Activated naive CD4-positive, alpha-beta T cell treated with anti-CD3 and anti-CD28 coated beads, Interleukin-2, amount 10 ng/mL, durations not matched to agents 7 days and 5 days (primary cell): ENCODE measurements at regions not wholly inside any gene's neighbourhood (a gene's known extent, or its start where the extent isn't known, plus 50 kb on each side); places are given as distances from the start of the nearest gene placed in this dataset.

ENCODE experiments used
- CTCF ChIA-PET: fragments of 350-600 bp; sonication (Branson Sonifier 250); formaldehyde crosslinking; loops from one replicate; lab custom pipeline; 2021; ENCODE audit warnings: antibody characterized with exemption; lab: Charles Lee
- DNase-seq: peaks from one replicate; pipeline ENCODE4 v3.0.0-alpha.2; 2020
- H3K27ac Mint-ChIP-seq: one replicate; pipeline ENCODE4 v1.8.0; 2021; ENCODE audit warnings: mild to moderate bottlenecking, moderate library complexity, mixed read lengths
- H3K27me3 Mint-ChIP-seq: one replicate; pipeline ENCODE4 v1.8.0; 2021; ENCODE audit warnings: mild to moderate bottlenecking, mixed read lengths
- H3K36me3 Mint-ChIP-seq: one replicate; pipeline ENCODE4 v1.8.0; 2021; ENCODE audit warnings: mixed read lengths
- H3K4me1 Mint-ChIP-seq: one replicate; pipeline ENCODE4 v1.8.0; 2021; ENCODE audit warnings: mixed read lengths
- H3K4me3 Mint-ChIP-seq: one replicate; pipeline ENCODE4 v1.8.0; 2021; ENCODE audit warnings: mild to moderate bottlenecking, moderate library complexity, mixed read lengths
- H3K9me3 Mint-ChIP-seq: one replicate; pipeline ENCODE4 v1.8.0; 2021; ENCODE audit warnings: mixed read lengths

GRCh38 chr1:106266786-106267185 lies 789.7 kb upstream of the PRMT6 start:
- Mint-ChIP-seq H3K4me1 (no peaks in the 10 kb centered on the region), H3K9me3 (peaks cover 8% of the 10 kb centered on the region), H3K27me3 (no peaks in the 10 kb centered on the region), H3K4me3 (no peak overlapping the region), H3K36me3 (no peaks in the 10 kb centered on the region), H3K27ac (no peak overlapping the region)
- DNase-seq, result no peak
- CTCF ChIA-PET, result no interaction called here

- H3K4me3 Mint-ChIP-seq, result no peak overlapping the region
- H3K9me3 Mint-ChIP-seq, result peaks cover 5% of the 10 kb centered on the region
- CTCF ChIA-PET, result no interaction called here
- H3K27ac Mint-ChIP-seq, result no peak overlapping the region
- no peaks in the 10 kb centered on the region for H3K4me1 Mint-ChIP-seq
- DNase-seq, result no peak
- no peaks in the 10 kb centered on the region for H3K36me3 Mint-ChIP-seq
- H3K27me3 Mint-ChIP-seq, result no peaks in the 10 kb centered on the region
Observed at GRCh38 chr1:106268070-106268469, 788.4 kb upstream of the PRMT6 start.

- DNase-seq, result no peak
- H3K36me3 Mint-ChIP-seq, result no peaks in the 10 kb centered on the region
- no peak overlapping the region for H3K4me3 Mint-ChIP-seq
- peaks cover 2% of the 10 kb centered on the region for H3K9me3 Mint-ChIP-seq
- CTCF ChIA-PET, result no interaction called here
- H3K4me1 Mint-ChIP-seq, result no peaks in the 10 kb centered on the region
- H3K27me3 Mint-ChIP-seq, result no peaks in the 10 kb centered on the region
- H3K27ac Mint-ChIP-seq, result no peak overlapping the region
Observed at GRCh38 chr1:106276871-106277270, 779.6 kb upstream of the PRMT6 start.

DNA sequence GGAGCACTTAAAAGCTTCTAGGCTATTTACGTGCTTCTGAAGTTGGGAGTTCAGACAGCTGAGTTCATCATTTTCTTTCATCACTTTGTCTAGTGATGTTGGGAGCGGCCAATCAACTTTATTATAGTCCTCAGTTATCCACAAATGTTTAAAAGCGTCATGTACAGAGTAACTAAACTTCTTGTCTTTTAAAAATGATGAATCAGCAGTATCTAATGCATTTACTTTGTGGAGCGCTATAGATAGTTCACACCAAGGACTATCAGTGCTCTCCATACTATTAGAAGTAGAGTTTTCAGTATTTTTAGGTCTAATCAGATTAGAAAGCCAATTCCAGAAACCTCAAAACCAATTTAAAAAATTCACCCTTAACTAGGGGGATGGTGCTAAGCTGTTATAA lies 778.7 kb upstream of the PRMT6 start:
- H3K4me1 Mint-ChIP-seq, result no peaks in the 10 kb centered on the region
- CTCF ChIA-PET, result interaction anchor here (0.6 kb wide), 1 partner anchor 776 kb away, joined by 3 read pairs; no protein-coding TSS in a partner anchor
- H3K27ac Mint-ChIP-seq, result no peak overlapping the region
- no peak for DNase-seq
- no peaks in the 10 kb centered on the region for H3K36me3 Mint-ChIP-seq
- H3K9me3 Mint-ChIP-seq, result peaks cover 3% of the 10 kb centered on the region
- no peaks in the 10 kb centered on the region for H3K27me3 Mint-ChIP-seq
- no peak overlapping the region for H3K4me3 Mint-ChIP-seq

- CTCF ChIA-PET, result no interaction called here
- Mint-ChIP-seq H3K36me3 (no peaks in the 10 kb centered on the region), H3K27me3 (no peaks in the 10 kb centered on the region), H3K4me1 (no peaks in the 10 kb centered on the region), H3K4me3 (no peak overlapping the region), H3K27ac (no peak overlapping the region), H3K9me3 (peaks cover 3% of the 10 kb centered on the region)
- no peak for DNase-seq
Observed at GRCh38 chr1:106278716-106279115, 777.8 kb upstream of the PRMT6 start.

GRCh38 chr1:106289265-106289928 lies 767.1 kb upstream of the PRMT6 start:
- Mint-ChIP-seq H3K27me3 (no peaks in the 10 kb centered on the region), H3K4me1 (no peaks in the 10 kb centered on the region), H3K4me3 (no peak overlapping the region), H3K36me3 (no peaks in the 10 kb centered on the region), H3K9me3 (peaks cover 16% of the 10 kb centered on the region), H3K27ac (no peak overlapping the region)
- CTCF ChIA-PET, result no interaction called here
- no peak for DNase-seq

- Mint-ChIP-seq H3K9me3 (peaks cover 11% of the 10 kb centered on the region), H3K36me3 (no peaks in the 10 kb centered on the region), H3K27me3 (no peaks in the 10 kb centered on the region), H3K4me1 (no peaks in the 10 kb centered on the region), H3K27ac (no peak overlapping the region), H3K4me3 (no peak overlapping the region)
- DNase-seq, result no peak
- CTCF ChIA-PET, result no interaction called here
Observed at GRCh38 chr1:106290805-106291501, 765.5 kb upstream of the PRMT6 start.

DNA sequence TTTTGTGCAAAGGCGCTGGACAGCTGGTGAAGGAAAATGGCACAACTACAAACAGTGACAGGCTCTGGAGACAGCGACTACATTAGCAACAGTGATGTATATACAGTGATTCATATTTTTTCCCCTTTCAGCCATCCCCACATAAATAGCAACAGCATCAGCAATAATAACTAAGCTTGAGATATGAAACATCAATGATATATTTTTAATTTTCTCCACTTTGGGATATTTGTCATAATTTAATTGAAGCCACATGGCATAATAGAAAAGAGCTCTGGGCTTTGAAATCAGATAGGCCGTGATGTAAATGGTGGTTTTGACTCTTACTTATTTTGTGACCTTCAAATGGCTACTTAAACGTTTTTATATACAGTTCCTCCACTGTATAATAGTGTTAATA lies 764.3 kb upstream of the PRMT6 start:
- H3K36me3 Mint-ChIP-seq, result no peaks in the 10 kb centered on the region
- H3K9me3 Mint-ChIP-seq, result peaks cover 11% of the 10 kb centered on the region
- H3K27me3 Mint-ChIP-seq, result no peaks in the 10 kb centered on the region
- H3K4me3 Mint-ChIP-seq, result no peak overlapping the region
- CTCF ChIA-PET, result no interaction called here
- no peak for DNase-seq
- no peaks in the 10 kb centered on the region for H3K4me1 Mint-ChIP-seq
- H3K27ac Mint-ChIP-seq, result no peak overlapping the region

- peaks cover 7% of the 10 kb centered on the region for H3K9me3 Mint-ChIP-seq
- CTCF ChIA-PET, result no interaction called here
- H3K4me3 Mint-ChIP-seq, result no peak overlapping the region
- DNase-seq, result no peak
- no peaks in the 10 kb centered on the region for H3K36me3 Mint-ChIP-seq
- H3K4me1 Mint-ChIP-seq, result no peaks in the 10 kb centered on the region
- H3K27me3 Mint-ChIP-seq, result no peaks in the 10 kb centered on the region
- no peak overlapping the region for H3K27ac Mint-ChIP-seq
Observed at GRCh38 chr1:106296431-106296830, 760.0 kb upstream of the PRMT6 start.

- H3K27ac Mint-ChIP-seq, result no peak overlapping the region
Observed at GRCh38 chr1:106304106-106304505, 752.4 kb upstream of the PRMT6 start.

DNA sequence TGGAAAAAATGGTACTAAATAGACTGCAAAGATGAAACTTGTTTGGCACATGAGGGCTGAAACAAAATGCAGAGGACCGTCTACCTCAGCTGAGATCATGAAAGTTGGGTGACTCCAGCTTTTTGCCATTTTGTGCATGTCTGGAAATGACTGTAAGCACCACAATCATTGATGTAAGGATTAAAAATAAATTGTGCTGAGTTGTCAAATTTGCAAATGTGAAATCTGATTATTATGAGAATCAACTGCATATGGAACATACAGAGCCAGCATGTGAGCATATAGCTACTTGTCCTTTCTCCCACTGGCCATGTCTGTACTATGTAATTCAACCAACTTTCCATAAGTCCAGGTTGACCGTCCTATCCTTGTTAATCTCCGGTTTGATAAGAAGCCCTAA lies 736.9 kb upstream of the PRMT6 start:
- no peak overlapping the region for H3K4me3 Mint-ChIP-seq
- peaks cover 8% of the 10 kb centered on the region for H3K9me3 Mint-ChIP-seq
- H3K27ac Mint-ChIP-seq, result no peak overlapping the region
- CTCF ChIA-PET, result no interaction called here
- H3K36me3 Mint-ChIP-seq, result no peaks in the 10 kb centered on the region
- no peaks in the 10 kb centered on the region for H3K27me3 Mint-ChIP-seq
- H3K4me1 Mint-ChIP-seq, result no peaks in the 10 kb centered on the region
- no peak for DNase-seq

More at GRCh38 chr1:106304106-106304505, 752.4 kb upstream of the PRMT6 start:
- H3K27me3 Mint-ChIP-seq, result no peaks in the 10 kb centered on the region
- no peaks in the 10 kb centered on the region for H3K4me1 Mint-ChIP-seq
- H3K9me3 Mint-ChIP-seq, result peaks cover 20% of the 10 kb centered on the region
- no peak for DNase-seq
- CTCF ChIA-PET, result no interaction called here
- no peak overlapping the region for H3K4me3 Mint-ChIP-seq
- H3K36me3 Mint-ChIP-seq, result no peaks in the 10 kb centered on the region

GRCh38 chr1:106325600-106325999 lies 730.9 kb upstream of the PRMT6 start:
- no peak overlapping the region for H3K4me3 Mint-ChIP-seq
- peaks cover 4% of the 10 kb centered on the region for H3K9me3 Mint-ChIP-seq
- no peak overlapping the region for H3K27ac Mint-ChIP-seq
- no peaks in the 10 kb centered on the region for H3K36me3 Mint-ChIP-seq
- no peaks in the 10 kb centered on the region for H3K4me1 Mint-ChIP-seq
- H3K27me3 Mint-ChIP-seq, result no peaks in the 10 kb centered on the region
- CTCF ChIA-PET, result no interaction called here
- no peak for DNase-seq

GRCh38 chr1:106344494-106344893 lies 712.0 kb upstream of the PRMT6 start:
- H3K27me3 Mint-ChIP-seq, result no peaks in the 10 kb centered on the region
- H3K36me3 Mint-ChIP-seq, result no peaks in the 10 kb centered on the region
- CTCF ChIA-PET, result no interaction called here
- DNase-seq, result no peak
- H3K27ac Mint-ChIP-seq, result no peak overlapping the region
- no peaks in the 10 kb centered on the region for H3K4me1 Mint-ChIP-seq
- H3K4me3 Mint-ChIP-seq, result no peak overlapping the region
- peaks cover 4% of the 10 kb centered on the region for H3K9me3 Mint-ChIP-seq

GRCh38 chr1:106360252-106360651 lies 696.2 kb upstream of the PRMT6 start:
- no peak for DNase-seq
- Mint-ChIP-seq H3K27me3 (no peaks in the 10 kb centered on the region), H3K27ac (no peak overlapping the region), H3K4me3 (no peak overlapping the region), H3K36me3 (no peaks in the 10 kb centered on the region), H3K4me1 (no peaks in the 10 kb centered on the region), H3K9me3 (peaks cover 19% of the 10 kb centered on the region)
- CTCF ChIA-PET, result no interaction called here

GRCh38 chr1:106366627-106367319 lies 689.7 kb upstream of the PRMT6 start:
- H3K27me3 Mint-ChIP-seq, result no peaks in the 10 kb centered on the region
- CTCF ChIA-PET, result no interaction called here
- peaks cover 2% of the 10 kb centered on the region for H3K9me3 Mint-ChIP-seq
- H3K4me1 Mint-ChIP-seq, result no peaks in the 10 kb centered on the region
- no peak for DNase-seq
- H3K36me3 Mint-ChIP-seq, result no peaks in the 10 kb centered on the region
- H3K4me3 Mint-ChIP-seq, result no peak overlapping the region
- no peak overlapping the region for H3K27ac Mint-ChIP-seq
